Fibroblast of skin of left biceps (primary cell): ENCODE measurements at regions not wholly inside any gene's neighbourhood (a gene's known extent, or its start where the extent isn't known, plus 50 kb on each side); places are given as distances from the start of the nearest gene placed in this dataset.
A peak's percentile ranks its signal among the peaks of the same experiment; 100 is the strongest.
"Not testable (repeated sequence)": the region's sequence is repeated elsewhere in the genome, so short reads cannot be mapped to it uniquely, and the experiment has no call there.

ENCODE experiments used
- DNase-seq, 2 experiments: peaks; one replicate each; pipeline ENCODE4 v3.0.0-alpha.2; 2013; ENCODE audit warnings: low read depth in 2 of 2

DNA sequence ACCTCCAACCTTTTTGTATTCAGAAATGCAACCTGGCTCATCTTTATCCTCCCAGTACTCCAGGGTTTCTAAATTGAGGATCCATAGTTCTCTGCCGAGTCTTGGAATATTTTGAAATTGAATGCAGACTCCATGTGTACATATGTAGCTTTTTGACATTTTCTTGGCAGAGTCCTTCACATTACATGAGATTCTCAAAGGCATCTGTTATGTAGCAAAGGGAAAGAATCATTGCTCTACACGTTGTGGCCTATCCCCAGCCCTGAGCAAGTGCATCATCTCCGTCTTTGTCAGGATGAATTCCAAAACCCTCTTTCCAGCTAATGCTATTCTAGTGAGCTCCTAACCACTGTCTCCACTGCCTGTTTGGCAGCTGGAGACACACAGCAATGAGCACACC is 742.9 kb downstream of the DHX35 start:
- DNase-seq: peak in 1 of 2 experiments; percentile 2

DNA sequence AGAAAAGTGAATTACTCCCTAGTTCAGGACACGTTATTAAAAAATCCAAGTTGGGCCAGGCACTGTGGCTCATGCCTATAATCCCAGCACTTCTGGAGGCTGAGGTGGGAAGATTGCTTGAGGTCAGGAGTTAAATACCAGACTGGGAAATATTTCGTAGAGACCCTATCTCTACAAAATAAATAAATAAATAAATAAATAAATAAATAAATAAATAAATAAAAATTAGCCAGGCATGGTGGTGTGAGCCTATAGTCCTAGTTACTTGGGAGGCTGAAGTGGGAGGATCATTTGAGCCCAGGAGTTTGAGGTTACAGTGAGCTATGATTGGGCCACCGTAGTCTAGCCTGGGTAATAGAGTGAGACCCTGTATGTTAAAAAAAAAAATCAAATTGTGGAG is 741.2 kb downstream of the DHX35 start:
- DNase-seq: not testable (repeated sequence)

DNA sequence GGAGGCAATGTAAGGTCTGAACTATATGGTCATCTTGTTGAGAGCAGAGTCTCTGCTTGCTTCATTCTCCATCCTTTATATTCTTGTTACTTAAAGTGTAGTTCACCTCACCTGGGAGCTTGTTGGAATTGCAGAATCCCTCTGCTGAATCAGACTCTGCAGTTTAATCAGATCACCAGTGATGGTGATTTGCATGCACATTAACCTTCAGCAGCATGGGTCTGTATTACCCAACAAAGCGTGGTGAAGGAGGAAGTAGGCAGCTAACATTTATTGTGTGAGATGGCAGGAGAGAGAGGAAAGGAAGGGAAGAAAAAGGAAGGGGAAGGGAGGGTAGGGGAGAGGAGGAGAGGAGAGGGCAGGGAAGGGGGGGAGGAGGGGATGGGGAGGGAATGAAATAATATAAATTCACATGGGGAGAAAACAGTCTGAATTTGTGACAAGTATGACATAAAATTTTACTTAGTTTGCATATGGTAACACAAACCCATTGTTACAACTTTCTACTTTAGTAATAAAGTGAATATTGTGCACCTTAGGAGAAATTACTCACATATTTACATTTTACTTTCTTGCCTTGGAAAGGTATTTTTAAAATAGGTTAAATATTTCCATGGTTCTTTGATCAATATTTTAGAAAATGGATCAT is 740.7 kb downstream of the DHX35 start:
- DNase-seq: no peak

DNA sequence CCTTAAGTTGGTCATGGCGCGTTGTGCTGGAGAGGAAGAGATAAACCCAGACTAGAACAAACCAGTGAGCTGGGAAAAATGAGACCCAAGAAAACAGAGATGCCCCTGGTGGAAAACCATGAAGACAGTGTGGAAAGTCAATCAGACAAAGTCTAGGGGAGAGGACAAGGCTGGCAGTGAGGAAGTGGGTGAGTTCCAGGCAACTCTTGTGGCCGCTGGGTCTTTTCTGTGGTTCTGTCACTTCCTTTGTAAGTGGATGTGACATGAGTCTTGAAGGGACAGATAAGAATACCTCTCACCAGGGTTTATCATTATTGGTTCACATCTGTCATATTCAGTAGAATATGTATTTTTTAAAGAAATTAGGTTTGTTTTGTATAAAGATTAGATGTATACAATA is 738.4 kb downstream of the DHX35 start:
- DNase-seq: no peak

DNA sequence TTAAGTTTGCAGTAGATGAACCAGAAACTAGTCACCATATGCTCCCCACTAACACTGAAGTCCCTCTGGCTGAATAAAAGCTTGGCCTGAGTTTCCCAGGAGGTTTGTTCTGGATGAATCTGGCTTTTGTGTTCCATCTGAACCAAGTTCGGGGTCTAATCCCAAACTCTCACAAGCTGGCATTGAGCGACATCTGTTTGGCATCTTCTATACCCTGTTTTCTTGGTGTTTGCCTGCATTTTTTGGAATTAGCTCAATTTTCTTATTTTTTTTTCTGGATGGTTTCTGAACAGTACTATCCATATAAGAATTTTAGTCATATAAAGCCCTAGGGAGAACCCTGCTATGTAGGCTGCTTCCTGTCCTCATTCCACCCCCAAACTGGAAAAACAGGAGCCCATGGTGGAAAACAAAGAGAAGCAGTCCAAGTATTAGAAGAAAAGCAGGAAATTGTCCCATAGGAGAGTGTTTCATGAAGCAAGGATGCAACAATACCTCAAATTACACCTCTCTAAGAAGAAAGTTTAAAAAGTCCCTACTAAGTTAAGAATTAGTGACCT is 737.1 kb downstream of the DHX35 start:
- no peak for DNase-seq

DNA sequence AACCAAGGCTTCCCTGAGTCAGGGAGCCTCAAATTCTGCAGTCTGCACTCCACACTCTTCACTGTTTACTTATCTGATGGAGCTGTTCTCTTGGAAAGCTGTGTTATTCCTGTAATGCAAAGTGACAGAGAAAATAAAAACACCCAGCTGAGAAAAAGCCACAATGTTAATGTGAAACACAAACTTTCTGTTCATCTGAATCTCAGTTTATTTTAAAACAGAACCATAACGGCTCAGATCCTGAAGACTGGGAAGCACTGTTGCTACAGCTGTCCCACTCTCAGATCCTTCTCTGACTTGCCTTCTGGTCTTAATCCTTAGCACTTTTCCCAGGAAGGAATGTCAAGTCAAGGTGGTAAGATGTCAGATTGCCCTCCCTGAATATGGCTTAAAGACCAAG is 736.6 kb downstream of the DHX35 start:
- DNase-seq: no peak

DNA sequence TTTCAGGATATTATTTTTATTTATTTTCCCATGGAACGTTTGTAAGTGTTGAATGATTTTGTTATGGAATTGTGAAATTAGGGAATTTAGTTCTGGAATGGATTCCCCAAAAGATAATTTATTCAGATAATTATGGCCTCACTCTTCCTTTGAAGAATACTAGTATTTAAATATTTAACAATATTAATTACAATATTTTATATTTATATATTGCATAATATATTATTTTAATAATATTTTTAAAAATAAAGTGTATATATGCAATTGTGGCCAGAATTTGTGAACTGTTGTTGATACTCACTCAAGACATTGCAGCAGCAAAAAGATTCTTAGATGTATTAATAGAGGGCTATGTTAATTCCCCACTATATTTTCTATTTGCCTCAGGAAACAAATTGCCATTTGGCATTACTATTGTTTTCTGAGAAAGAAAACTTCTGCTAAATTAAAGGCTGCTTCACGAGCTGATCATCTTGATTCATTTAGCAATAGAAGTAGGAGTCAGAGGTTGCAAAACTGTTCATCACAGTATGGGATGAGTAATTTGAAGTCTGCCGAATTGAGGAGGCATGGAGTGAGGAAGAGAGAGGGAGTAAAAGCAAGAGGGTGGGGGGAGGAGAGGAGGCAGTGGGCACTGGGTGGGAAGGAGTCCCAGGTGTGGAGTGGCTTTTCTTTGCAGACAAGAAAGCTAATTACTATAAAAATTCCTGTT is 729.2 kb downstream of the DHX35 start:
- no peak for DNase-seq

DNA sequence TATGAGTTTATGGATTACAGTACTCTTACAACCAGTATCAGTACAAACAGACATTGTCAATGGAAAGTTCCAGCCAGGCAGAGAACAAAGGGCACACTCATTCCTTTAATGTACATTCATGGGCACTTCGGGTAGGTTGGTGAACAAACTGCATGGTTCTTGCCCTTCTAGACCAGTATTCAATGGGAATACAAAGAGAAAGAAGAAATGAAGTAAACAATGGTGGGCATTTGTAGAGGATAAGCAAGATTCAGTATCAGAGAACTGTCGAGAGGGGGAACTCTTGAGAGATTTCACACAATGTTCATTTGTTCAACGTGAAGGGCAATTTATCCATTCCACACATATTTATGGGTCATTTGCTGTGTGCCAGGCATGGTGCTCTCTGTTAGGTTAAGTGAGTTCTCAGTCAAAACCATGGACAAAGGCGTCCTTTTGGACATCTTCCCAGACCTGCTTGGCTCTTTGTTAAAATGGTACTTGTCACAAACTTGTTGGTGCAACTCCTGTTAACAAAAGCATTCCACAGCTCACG is 714.8 kb downstream of the DHX35 start:
- DNase-seq: no peak

DNA sequence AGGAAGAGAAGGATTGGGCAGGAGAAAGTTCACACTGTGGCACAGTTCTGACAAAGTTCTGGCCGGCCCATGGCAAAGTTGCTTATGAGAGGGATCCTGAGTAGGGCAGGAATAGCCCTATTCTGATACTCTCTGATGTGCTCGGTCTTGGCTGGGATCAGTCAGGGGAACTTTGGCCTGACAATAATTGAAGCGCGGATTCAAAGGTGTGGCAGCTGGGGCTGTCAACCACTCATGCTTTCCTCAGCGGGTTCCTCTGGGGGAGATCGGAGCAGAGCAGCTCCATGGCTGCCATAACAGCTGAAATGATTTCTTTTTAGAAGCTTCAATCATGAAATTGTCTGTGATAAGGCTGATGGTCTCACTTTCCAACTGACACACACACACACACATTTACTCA is 714.1 kb downstream of the DHX35 start:
- no peak for DNase-seq

DNA sequence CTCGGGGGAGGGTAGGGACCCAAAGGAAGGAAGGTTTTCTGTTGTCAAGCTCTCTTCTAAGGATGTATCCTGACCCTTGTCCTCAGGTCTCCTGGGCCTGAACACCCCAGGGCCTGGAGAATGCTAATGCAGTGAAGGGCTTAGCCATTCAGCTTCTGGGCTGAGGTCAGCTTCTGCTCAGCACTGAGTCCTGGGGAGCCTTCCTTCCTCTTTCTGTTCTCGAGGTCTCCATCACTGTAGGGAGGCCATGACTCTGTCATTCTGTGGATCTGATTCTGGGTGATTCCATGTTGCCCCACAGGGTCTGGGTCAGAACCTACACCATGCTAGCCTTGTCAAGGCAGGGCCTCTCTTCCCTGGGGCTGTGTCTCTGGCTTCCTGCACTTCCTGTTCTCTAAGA is 712.7 kb downstream of the DHX35 start:
- DNase-seq: no peak

DNA sequence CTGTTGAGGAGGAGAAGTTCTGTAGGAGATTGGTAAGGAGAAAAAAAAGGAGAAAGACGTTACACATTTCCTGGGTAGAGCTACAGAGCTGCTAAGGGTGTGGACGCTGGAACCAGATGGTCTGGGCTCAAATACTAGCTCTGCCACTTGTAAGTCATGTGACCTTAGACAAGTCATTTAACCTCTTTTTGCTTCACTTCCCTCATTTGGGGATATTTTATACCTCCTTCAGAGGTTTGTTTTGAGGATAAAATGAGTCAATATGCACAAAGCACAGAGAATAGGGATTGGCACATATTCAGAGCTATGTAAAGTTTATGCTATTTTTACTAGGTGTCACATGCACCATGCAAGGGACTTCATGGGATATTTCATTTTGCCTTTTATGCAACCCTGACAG is 708.8 kb downstream of the DHX35 start:
- DNase-seq: no peak

DNA sequence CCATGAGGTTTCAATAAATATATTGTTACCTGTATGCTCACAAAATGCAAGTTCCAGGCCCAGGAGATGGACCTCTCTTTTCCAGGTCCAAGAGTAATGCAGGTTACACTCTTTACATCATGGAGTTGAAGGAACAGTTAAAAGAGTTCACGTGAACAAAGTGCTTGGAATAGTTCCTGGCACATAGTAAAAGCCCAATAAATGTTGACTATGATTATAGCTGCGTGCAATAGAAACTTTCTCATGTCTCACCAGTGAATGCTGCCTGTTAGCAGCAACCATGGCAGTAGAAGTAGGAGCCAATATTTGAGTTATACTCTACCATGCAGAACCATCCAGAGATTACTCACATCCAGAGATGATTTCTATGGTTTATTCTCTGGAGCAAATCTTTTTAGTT is 707.5 kb downstream of the DHX35 start:
- no peak for DNase-seq

DNA sequence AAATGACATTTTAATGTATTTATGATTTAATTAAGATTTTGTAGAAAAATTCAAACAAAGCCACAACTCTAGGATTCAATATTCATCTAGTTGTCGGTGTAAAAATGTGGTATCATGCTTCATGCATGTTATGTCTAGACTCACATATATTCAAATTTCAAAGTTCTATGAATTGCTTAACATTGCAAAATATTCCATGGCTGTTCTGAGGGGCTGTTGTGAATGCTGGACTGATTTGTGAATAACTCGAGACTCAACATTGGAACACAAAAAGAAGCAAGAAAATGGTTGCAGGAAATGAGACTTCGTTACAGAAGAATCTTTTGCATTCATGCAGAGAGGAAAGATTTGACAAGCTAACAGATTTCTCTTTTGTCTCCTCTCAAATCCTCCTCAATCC is 705.9 kb downstream of the DHX35 start:
- DNase-seq: no peak

DNA sequence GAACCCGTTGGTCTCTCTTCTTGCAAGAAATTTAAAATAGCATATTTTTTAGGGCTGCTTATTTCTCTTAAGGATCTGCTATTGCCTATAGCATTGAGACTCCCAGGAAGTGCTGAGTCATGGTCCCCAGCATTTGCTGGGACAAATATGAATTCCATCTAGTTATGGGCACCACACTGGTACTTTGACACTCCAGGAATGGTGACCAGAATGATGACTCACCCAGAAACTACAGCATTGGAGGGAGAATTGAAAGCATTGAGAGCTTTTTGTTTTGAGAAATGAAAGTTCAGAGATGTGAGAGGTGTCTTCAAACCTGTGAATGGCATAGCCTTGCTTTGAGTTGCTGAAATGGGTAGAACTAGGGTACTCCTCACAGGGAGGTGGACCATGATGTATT is 699.7 kb downstream of the DHX35 start:
- DNase-seq: peak in 1 of 2 experiments; percentile 12

DNA sequence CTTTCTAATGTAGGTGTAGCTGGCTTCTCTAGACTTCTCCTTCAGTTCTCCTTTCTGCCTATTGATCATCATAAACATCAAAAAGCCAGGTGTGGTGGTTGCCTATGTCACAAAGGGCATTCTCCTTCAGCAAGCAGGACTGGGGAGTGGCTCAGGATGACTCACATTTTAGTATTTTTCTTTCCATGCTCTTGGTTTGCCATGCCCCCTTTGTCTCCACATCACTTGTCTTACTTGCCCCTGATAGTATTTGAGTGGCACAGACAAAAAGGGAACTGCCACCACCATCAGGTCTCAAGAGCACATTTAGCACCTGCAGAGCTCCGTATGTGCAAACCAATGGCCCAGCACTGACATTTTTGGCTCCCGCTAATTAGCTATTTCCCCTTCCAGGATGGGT is 698.8 kb downstream of the DHX35 start:
- no peak for DNase-seq

DNA sequence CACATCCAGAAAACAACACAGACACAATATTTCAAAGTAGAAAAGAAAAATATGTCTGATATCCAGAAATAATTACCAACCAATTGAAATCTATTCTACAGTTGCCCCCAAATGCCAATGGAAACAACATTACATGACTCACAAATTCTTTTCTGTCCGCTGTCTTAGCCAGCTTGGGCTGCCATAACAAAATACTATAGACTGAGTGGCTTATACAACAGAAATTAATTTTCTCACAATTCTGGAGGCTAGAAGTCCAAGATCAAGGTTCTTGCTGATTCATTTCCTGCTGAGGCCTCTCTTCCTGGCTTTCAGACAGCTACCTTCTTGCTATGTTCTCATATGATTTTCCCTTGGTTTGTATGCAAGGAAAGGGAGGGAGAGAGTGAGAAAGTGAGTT is 698.1 kb downstream of the DHX35 start:
- peak in 1 of 2 experiments; percentile 26 for DNase-seq

DNA sequence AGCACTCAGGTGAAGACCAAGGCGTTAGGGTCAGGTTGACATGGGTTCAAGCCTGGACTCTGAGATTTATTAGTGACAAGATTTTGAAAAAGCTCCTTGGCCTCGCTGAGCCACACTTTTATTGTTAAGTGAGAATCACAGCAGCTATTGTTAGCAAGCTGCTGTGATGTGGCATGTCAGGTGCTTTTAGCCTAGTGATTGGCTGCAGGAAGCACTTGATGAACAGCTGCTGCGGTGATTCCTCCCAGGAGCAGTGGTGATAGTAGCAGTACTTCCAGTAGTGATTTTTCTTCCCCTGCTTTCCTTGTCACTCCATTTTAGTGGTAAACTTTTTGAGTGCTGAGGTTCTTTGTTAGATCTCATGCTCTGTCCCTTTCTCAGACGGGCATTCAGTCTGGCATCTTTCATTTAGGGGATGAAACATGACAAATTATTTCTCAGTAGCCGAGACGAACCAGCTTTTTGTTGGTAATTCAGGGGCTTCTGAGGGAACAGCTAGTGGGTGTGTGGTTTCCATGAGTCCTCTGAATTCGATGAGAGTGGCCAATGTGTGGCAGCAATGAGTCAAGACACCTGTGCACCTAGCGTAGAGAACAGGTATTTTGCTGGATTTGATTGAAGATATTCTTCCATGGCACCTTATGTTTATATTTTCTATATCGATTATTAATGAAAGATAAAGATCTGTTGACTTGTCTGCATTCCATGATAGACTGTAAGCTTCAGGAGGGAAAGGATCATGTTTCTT is 696.7 kb downstream of the DHX35 start:
- no peak for DNase-seq

DNA sequence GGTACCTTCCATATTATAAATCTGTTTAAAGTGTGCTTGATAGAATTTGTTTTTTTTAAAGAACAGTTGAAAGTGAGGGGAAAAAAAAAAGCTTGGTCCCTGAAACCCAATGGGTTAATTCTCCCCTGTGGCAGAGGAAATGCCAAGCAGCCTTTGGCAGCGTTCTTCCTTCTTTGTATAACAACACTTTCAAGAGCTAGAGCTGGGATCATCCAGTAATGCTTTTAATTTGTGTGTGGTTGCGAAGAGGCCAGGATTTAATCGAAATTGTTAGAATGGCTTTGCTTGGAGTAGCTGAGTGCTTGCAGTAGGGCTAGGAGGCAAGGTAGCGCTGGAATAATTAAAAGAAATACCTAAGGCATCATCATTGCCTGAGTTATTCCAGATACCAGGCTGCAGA is 692.0 kb downstream of the DHX35 start:
- DNase-seq: no peak

DNA sequence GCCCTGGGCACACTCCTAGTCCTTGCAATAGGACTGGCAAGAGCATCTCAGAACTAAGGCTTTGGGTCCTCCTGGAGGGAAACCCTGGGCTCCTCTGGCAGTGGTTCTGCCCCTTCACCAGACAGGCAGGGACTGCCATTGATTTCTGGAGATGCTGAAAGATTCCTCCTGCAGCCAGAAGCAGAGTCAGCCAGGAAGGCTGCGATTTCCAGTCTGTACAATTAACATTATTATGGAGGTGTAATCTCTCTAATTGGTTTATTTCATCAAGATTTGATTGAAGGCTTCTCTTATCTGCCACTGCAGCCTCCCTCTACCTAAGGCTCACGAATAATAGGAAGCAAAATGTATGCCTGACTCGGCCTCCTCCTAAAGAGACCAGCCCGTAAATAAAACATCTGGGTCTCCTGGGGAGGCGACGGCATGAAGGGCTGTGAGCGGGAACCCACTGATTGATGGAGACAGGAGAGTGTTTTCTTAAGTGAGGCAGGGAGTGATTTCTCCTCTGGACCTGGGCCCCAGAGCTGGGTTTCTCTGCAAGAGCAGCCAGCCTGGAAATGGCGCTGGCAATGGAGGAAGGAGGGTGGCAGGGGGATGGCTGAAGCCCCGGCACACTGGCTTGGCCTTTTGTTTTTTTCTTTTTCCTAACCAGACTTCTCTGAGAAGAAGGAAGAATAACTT is 689.6 kb downstream of the DHX35 start:
- DNase-seq: no peak

DNA sequence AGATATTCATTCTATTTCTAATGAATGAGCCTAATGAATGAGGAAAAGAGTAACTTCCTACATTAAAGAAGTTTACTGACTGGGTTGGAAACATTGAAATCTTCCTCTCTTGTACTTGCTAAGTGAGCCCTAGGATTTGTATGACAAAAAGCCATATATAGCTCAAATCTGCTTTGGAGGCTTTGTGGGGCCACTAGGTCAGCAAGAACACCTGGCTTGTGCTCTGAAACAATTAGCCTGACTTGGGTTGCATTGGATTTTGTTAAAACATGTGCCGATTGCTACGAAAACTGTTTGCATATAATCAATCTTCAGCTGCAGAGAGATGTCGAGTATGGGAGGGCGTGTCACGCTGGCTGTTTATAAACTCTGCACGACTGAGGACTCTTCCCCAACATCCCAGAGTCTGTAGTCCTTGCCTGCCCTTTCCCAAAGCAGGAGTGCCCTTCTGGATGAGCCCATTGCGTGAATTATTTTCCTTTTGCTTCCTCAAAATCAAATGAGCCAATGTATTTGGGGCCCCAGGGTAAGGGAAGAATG is 684.8 kb downstream of the DHX35 start:
- no peak for DNase-seq

DNA sequence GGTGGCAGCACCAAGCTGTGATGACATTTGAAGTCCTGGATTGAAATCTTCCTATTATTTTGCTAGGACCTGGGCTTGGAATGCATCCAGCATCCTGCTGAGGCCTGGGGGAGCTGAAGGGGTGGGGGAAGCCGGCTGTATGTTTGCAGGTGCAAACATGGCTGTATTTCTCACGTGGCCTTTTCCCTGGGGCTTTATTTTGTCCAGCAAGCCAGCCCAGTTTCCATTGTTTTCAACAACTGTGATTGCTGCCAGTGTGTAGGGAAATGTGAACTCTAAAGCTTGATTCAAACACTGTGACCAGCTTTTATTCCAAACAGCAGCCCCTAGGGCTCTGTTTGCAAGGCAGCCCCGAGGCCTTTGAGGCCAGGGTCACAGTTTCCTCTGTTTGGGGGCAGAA is 683.0 kb downstream of the DHX35 start:
- DNase-seq: no peak

DNA sequence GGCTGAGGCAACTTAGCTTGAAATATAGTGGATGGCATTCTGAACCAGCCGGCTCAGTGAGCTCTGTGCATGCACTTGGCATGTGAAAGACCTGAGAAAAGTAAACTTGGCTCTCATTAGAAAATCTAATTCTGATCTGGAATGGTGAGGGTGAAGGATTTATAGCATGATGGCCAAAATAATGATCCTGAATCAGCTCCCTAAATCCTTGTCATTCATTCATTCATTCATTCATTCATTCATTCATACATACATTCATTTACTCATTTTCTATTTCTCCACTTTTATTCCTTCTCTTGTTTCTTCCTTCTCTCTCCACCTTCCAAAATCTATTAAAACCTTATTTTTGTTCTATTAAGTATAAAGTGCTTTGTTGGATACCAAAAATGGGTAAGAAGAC is 681.1 kb downstream of the DHX35 start:
- no peak for DNase-seq
